Liver (tissue), 3 donors: ENCODE measurements at regions not wholly inside any gene's neighbourhood (a gene's known extent, or its start where the extent isn't known, plus 50 kb on each side); places are given as distances from the start of the nearest gene placed in this dataset.

Experiments used
- GABPA ChIP-seq, 2 donors: IDR thresholded peaks in 1 of 2; conservative IDR thresholded peaks in 1 of 2; 2 replicates each; pipeline ENCODE4 v1.6.1; 2016; ENCODE audit warnings: antibody characterized with exemption in 2 of 2, mild to moderate bottlenecking in 1 of 2, moderate library complexity in 1 of 2
- RAD21 ChIP-seq, 2 donors: IDR thresholded peaks; 2 replicates each; pipeline ENCODE4 v1.6.1; 2016; ENCODE audit warnings: antibody characterized with exemption in 2 of 2, mild to moderate bottlenecking in 2 of 2
- RXRA ChIP-seq, 2 donors: IDR thresholded peaks; 2 replicates each; pipeline ENCODE4 v1.6.1; 2017 to 2018; ENCODE audit warnings: antibody characterized with exemption in 2 of 2, mild to moderate bottlenecking in 1 of 2
- TF ChIP-seq, protein P1 (sequence below): IDR thresholded peaks from 2 replicates; pipeline ENCODE4 v1.6.1; 2016; ENCODE audit warnings: antibody characterized with exemption
- TF ChIP-seq, protein P2 (sequence below): IDR thresholded peaks from 2 replicates; pipeline ENCODE4 v1.6.1; 2016; ENCODE audit warnings: antibody characterized with exemption
- TF ChIP-seq, protein P3 (sequence below): fragments of 150-350 bp; IDR thresholded peaks from 2 replicates; pipeline ENCODE4 v1.5.1; 2017; ENCODE audit warnings: improper control_type of control experiment, low read depth, low read length; ENCODE audit not compliant: missing input control
- donor health status: healthy.
- donor health status: healthy.

DNA sequence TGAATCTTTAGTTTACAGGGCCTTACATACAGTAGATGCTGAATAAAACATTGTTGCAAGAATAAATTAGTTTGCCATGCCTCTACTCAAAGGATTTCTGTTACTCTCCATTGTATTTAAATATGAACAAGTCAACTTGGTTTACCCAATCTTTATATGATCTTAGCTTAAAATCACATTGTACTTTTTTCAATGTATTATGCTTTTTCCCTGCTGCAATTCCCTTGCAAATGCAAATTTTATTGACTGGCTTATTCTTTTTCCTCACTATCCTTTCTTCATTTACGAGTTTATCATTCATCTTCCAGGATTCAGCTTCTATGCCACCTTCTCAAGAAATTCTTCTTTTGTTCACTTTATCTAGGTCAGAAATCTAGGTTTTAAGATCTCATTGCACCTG lies 571.4 kb upstream of the ZNF804A start:
- TF ChIP-seq, protein P1, sequence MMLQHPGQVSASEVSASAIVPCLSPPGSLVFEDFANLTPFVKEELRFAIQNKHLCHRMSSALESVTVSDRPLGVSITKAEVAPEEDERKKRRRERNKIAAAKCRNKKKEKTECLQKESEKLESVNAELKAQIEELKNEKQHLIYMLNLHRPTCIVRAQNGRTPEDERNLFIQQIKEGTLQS, result no peak
- TF ChIP-seq, protein P2, sequence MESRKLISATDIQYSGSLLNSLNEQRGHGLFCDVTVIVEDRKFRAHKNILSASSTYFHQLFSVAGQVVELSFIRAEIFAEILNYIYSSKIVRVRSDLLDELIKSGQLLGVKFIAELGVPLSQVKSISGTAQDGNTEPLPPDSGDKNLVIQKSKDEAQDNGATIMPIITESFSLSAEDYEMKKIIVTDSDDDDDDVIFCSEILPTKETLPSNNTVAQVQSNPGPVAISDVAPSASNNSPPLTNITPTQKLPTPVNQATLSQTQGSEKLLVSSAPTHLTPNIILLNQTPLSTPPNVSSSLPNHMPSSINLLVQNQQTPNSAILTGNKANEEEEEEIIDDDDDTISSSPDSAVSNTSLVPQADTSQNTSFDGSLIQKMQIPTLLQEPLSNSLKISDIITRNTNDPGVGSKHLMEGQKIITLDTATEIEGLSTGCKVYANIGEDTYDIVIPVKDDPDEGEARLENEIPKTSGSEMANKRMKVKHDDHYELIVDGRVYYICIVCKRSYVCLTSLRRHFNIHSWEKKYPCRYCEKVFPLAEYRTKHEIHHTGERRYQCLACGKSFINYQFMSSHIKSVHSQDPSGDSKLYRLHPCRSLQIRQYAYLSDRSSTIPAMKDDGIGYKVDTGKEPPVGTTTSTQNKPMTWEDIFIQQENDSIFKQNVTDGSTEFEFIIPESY, result no peak
- TF ChIP-seq RXRA (IDR thresholded peaks at IDR 0.05), result no peak
- TF ChIP-seq, protein P3, sequence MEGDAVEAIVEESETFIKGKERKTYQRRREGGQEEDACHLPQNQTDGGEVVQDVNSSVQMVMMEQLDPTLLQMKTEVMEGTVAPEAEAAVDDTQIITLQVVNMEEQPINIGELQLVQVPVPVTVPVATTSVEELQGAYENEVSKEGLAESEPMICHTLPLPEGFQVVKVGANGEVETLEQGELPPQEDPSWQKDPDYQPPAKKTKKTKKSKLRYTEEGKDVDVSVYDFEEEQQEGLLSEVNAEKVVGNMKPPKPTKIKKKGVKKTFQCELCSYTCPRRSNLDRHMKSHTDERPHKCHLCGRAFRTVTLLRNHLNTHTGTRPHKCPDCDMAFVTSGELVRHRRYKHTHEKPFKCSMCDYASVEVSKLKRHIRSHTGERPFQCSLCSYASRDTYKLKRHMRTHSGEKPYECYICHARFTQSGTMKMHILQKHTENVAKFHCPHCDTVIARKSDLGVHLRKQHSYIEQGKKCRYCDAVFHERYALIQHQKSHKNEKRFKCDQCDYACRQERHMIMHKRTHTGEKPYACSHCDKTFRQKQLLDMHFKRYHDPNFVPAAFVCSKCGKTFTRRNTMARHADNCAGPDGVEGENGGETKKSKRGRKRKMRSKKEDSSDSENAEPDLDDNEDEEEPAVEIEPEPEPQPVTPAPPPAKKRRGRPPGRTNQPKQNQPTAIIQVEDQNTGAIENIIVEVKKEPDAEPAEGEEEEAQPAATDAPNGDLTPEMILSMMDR, result no peak
- no peak for TF ChIP-seq GABPA (IDR thresholded peaks at IDR 0.05 in 1 of 2, conservative IDR thresholded peaks at IDR 0.05 in 1 of 2)
- no peak for TF ChIP-seq RAD21 (IDR thresholded peaks at IDR 0.05)
